22Rv1 (cell line): ENCODE measurements at regions not wholly inside any gene's neighbourhood (a gene's known extent, or its start where the extent isn't known, plus 50 kb on each side); places are given as distances from the start of the nearest gene placed in this dataset.

Experiments used
- CTCF ChIP-seq: fragments of 450-650 bp; IDR thresholded peaks from 2 replicates; pipeline ENCODE4 v1.5.1; 2017; ENCODE audit warnings: mild to moderate bottlenecking
- ZFX ChIP-seq: fragments of 450-650 bp; IDR thresholded peaks from 2 replicates; pipeline ENCODE4 v1.6.1; 2017; ENCODE audit warnings: antibody characterized with exemption, borderline replicate concordance

DNA sequence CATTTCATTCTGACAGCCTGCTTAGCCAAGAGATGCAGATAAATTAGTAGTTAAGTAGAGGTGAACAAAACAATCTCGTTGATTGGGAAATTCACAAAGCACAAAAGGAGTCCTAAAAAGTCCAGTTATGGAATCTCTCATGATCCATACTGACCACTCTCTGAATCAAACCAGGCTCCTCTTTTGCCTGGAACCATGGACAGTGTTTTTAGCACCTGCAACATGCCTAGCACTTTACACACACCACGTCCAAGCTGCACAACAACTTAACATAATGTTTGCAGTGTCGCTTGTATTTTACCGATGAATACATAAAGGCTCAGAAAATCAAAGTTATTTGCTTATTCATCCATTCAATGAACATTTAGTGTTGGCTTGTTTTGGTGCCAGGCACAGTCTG lies 101.8 kb upstream of the ST8SIA2 start:
- TF ChIP-seq CTCF (no peak), ZFX (no peak)
